C4-2B (cell line): ENCODE measurements at regions not wholly inside any gene's neighbourhood (a gene's known extent, or its start where the extent isn't known, plus 50 kb on each side); places are given as distances from the start of the nearest gene placed in this dataset.

Experiments used
- H3K27ac ChIP-seq: fragments of 450-650 bp; 2 replicates; pipeline ENCODE4 v1.5.1; 2017
- ZFX ChIP-seq: fragments of 450-650 bp; IDR thresholded peaks from 2 replicates; pipeline ENCODE4 v1.6.1; 2017
- TF ChIP-seq, protein P1 (sequence below): fragments of 450-650 bp; conservative IDR thresholded peaks from 2 replicates; pipeline ENCODE4 v1.5.1; 2017; ENCODE audit warnings: mild to moderate bottlenecking

- no peak for TF ChIP-seq ZFX
- TF ChIP-seq, protein P1, sequence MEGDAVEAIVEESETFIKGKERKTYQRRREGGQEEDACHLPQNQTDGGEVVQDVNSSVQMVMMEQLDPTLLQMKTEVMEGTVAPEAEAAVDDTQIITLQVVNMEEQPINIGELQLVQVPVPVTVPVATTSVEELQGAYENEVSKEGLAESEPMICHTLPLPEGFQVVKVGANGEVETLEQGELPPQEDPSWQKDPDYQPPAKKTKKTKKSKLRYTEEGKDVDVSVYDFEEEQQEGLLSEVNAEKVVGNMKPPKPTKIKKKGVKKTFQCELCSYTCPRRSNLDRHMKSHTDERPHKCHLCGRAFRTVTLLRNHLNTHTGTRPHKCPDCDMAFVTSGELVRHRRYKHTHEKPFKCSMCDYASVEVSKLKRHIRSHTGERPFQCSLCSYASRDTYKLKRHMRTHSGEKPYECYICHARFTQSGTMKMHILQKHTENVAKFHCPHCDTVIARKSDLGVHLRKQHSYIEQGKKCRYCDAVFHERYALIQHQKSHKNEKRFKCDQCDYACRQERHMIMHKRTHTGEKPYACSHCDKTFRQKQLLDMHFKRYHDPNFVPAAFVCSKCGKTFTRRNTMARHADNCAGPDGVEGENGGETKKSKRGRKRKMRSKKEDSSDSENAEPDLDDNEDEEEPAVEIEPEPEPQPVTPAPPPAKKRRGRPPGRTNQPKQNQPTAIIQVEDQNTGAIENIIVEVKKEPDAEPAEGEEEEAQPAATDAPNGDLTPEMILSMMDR = no peak
- no peak overlapping the region for H3K27ac ChIP-seq
These were observed 314.9 kb upstream of the NPVF start for GRCh38 chr7:25543210-25543609.

DNA sequence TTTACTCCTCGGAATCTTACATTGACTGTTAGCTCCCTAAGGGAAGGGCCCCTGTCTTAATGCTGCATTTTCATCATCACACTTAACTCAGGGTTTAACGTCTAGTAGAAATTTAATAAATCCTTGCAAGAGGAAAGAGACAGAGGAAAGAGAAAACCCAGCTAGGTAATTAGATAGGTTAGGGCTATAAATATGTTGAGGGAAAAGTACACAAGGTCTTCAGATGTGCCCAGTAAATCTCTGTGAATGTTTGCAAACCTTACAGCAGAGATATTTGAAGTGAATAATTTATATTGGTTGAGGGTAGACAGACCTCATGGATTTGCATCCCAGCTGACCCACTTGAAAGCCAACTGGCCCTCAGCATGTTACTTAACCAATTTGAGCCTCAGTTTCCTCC lies 315.5 kb upstream of the NPVF start:
- H3K27ac ChIP-seq = no peak overlapping the region
- TF ChIP-seq ZFX = no peak
- TF ChIP-seq, protein P1 = no peak

- no peak overlapping the region for H3K27ac ChIP-seq
- TF ChIP-seq ZFX = no peak
- TF ChIP-seq, protein P1 = no peak
These were observed 316.0 kb upstream of the NPVF start for GRCh38 chr7:25544254-25544653.

GRCh38 chr7:25545124-25546008 lies 317.1 kb upstream of the NPVF start:
- TF ChIP-seq ZFX = no peak
- TF ChIP-seq, protein P1 = no peak
- H3K27ac ChIP-seq = no peak overlapping the region

- no peak overlapping the region for H3K27ac ChIP-seq
- no peak for TF ChIP-seq ZFX
- TF ChIP-seq, protein P1 = no peak
These were observed 318.0 kb upstream of the NPVF start for GRCh38 chr7:25546306-25546705.

DNA sequence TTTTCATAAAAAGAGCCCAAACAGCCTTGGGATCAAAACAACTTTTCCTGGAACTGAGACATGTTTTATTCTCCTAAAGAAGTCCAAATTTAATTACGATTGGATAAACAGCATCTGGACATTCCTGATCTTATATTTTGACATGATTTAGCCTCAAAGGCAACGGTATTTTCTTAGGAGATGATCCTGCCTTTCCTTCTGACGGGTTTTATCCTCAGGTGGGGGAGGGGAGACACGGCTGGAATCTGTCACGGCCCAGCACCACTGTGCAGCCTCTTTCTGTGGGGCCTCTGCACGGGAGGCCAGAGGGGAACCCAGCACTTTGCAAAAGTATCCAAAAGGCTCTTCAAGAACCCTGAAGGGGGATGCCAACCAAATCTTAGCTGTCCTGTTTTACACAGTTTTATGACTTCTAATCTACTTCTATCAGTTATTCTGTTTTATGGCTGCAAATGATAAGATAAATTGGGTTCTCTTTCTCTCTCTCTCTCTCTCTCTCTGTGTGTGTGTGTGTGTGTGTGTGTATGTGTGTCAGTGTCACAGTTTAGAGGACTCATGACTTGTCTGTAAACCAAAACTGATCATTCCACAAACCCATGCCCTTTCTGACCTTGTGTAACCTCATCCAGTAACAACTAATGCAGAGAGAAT lies 321.1 kb upstream of the NPVF start:
- TF ChIP-seq ZFX = no peak
- TF ChIP-seq, protein P1 = no peak
- H3K27ac ChIP-seq = no peak overlapping the region

DNA sequence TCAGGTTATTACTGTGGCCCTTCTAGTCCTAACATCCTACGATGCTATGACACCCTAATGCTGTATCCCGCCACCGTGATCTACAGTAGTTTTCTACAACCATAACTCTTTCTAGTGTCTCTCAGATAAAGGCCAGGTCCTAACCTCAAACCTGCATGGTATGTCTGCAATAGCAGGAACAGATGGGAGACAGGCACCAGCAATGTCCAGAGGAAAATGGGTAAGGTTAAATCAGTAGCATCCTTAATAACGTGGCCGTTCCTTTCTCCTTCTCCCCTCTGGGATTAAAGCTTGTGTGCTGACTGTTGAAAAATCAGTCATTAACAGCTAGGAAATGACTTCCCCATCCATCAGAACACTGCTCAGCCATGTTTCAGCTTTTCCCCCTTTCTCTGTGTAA lies 321.9 kb upstream of the NPVF start:
- TF ChIP-seq, protein P1 = no peak
- no peak for TF ChIP-seq ZFX
- no peak overlapping the region for H3K27ac ChIP-seq
